ENCODE measurements at regions not wholly inside any gene's neighbourhood (a gene's known extent, or its start where the extent isn't known, plus 50 kb on each side); places are given as distances from the start of the nearest gene placed in this dataset.

GRCh38 chr1:59078866-59079265 lies 218.0 kb upstream of the FGGY start:
- TF ChIP-seq CTCF (IDR thresholded peaks at IDR 0.05 in 8 of 11, conservative IDR thresholded peaks at IDR 0.05 in 3 of 11): no peak
- no peak for TF ChIP-seq POLR2AphosphoS5 (IDR thresholded peaks at IDR 0.05)
- no peak for TF ChIP-seq POLR2A (IDR thresholded peaks at IDR 0.05)

All from spleen (tissue), 7 donors.